Activated CD4-positive, alpha-beta memory T cell treated with anti-CD3 and anti-CD28 coated beads, Interleukin-2, amount 10 ng/mL, durations not matched to agents 7 days and 5 days (primary cell): ENCODE measurements at regions not wholly inside any gene's neighbourhood (a gene's known extent, or its start where the extent isn't known, plus 50 kb on each side); places are given as distances from the start of the nearest gene placed in this dataset.

Experiments
- CTCF ChIA-PET: fragments of 350-600 bp; sonication (Branson Sonifier 250); formaldehyde crosslinking; loops from one replicate; lab custom pipeline; 2021; ENCODE audit warnings: antibody characterized with exemption, inconsistent platforms; lab: Charles Lee
- POLR2A ChIA-PET: fragments of 350-600 bp; sonication (Branson Sonifier 250); formaldehyde crosslinking; loops from one replicate; lab custom pipeline; 2021; ENCODE audit warnings: antibody characterized with exemption; lab: Charles Lee
- DNase-seq: peaks from one replicate; pipeline ENCODE4 v3.0.0-alpha.2; 2020
- H3K27ac Mint-ChIP-seq: one replicate; pipeline ENCODE4 v1.8.0; 2021; ENCODE audit warnings: mild to moderate bottlenecking, mixed read lengths
- H3K27me3 Mint-ChIP-seq: one replicate; pipeline ENCODE4 v1.8.0; 2021; ENCODE audit warnings: mixed read lengths
- H3K36me3 Mint-ChIP-seq: one replicate; pipeline ENCODE4 v1.8.0; 2021; ENCODE audit warnings: low read depth, mixed read lengths
- H3K4me1 Mint-ChIP-seq: one replicate; pipeline ENCODE4 v1.8.0; 2021; ENCODE audit warnings: mixed read lengths
- H3K4me3 Mint-ChIP-seq: one replicate; pipeline ENCODE4 v1.8.0; 2021; ENCODE audit warnings: mild to moderate bottlenecking, mixed read lengths
- H3K9me3 Mint-ChIP-seq: one replicate; pipeline ENCODE4 v1.8.0; 2021; ENCODE audit warnings: mixed read lengths

- Mint-ChIP-seq H3K9me3 (no peaks in the 10 kb centered on the region), H3K27me3 (no peaks in the 10 kb centered on the region), H3K4me3 (no peak overlapping the region), H3K4me1 (no peaks in the 10 kb centered on the region), H3K36me3 (no peaks in the 10 kb centered on the region), H3K27ac (no peak overlapping the region)
- ChIA-PET CTCF (no interaction called here), POLR2A (no interaction called here)
- DNase-seq, result no peak
Observed at GRCh38 chr12:82058197-82058596, 299.0 kb upstream of the PPFIA2 start.

GRCh38 chr12:82057770-82058169 lies 298.6 kb upstream of the PPFIA2 start:
- CTCF ChIA-PET, result no interaction called here
- Mint-ChIP-seq H3K9me3 (no peaks in the 10 kb centered on the region), H3K36me3 (no peaks in the 10 kb centered on the region), H3K4me1 (no peaks in the 10 kb centered on the region), H3K27ac (no peak overlapping the region), H3K4me3 (no peak overlapping the region), H3K27me3 (no peaks in the 10 kb centered on the region)
- POLR2A ChIA-PET, result no interaction called here
- no peak for DNase-seq

GRCh38 chr12:82055391-82055790 lies 296.2 kb upstream of the PPFIA2 start:
- Mint-ChIP-seq H3K27me3 (no peaks in the 10 kb centered on the region), H3K9me3 (no peaks in the 10 kb centered on the region), H3K4me1 (no peaks in the 10 kb centered on the region), H3K27ac (no peak overlapping the region), H3K4me3 (no peak overlapping the region), H3K36me3 (no peaks in the 10 kb centered on the region)
- DNase-seq, result no peak
- CTCF ChIA-PET, result no interaction called here
- POLR2A ChIA-PET, result no interaction called here

GRCh38 chr12:82054566-82054965 lies 295.4 kb upstream of the PPFIA2 start:
- ChIA-PET POLR2A (no interaction called here), CTCF (no interaction called here)
- Mint-ChIP-seq H3K36me3 (no peaks in the 10 kb centered on the region), H3K4me3 (no peak overlapping the region), H3K27me3 (no peaks in the 10 kb centered on the region), H3K4me1 (no peaks in the 10 kb centered on the region), H3K27ac (no peak overlapping the region), H3K9me3 (no peaks in the 10 kb centered on the region)
- DNase-seq, result no peak

- H3K27ac Mint-ChIP-seq, result no peak overlapping the region
- no peaks in the 10 kb centered on the region for H3K27me3 Mint-ChIP-seq
- H3K36me3 Mint-ChIP-seq, result no peaks in the 10 kb centered on the region
- no peaks in the 10 kb centered on the region for H3K4me1 Mint-ChIP-seq
- DNase-seq, result no peak
- H3K9me3 Mint-ChIP-seq, result no peaks in the 10 kb centered on the region
- ChIA-PET CTCF (no interaction called here), POLR2A (no interaction called here)
- no peak overlapping the region for H3K4me3 Mint-ChIP-seq
Observed at GRCh38 chr12:82047446-82047845, 288.3 kb upstream of the PPFIA2 start.

- Mint-ChIP-seq H3K4me3 (no peak overlapping the region), H3K27me3 (no peaks in the 10 kb centered on the region), H3K36me3 (no peaks in the 10 kb centered on the region), H3K27ac (no peak overlapping the region), H3K4me1 (no peaks in the 10 kb centered on the region), H3K9me3 (no peaks in the 10 kb centered on the region)
- POLR2A ChIA-PET, result no interaction called here
- no peak for DNase-seq
- CTCF ChIA-PET, result no interaction called here
Observed at GRCh38 chr12:82040987-82041743, 282.0 kb upstream of the PPFIA2 start.

GRCh38 chr12:82034769-82035168 lies 275.6 kb upstream of the PPFIA2 start:
- DNase-seq, result no peak
- no peaks in the 10 kb centered on the region for H3K27me3 Mint-ChIP-seq
- no peak overlapping the region for H3K4me3 Mint-ChIP-seq
- CTCF ChIA-PET, result no interaction called here
- peaks cover 4% of the 10 kb centered on the region for H3K9me3 Mint-ChIP-seq
- POLR2A ChIA-PET, result no interaction called here
- no peak overlapping the region for H3K27ac Mint-ChIP-seq
- H3K36me3 Mint-ChIP-seq, result no peaks in the 10 kb centered on the region
- no peaks in the 10 kb centered on the region for H3K4me1 Mint-ChIP-seq

- no peaks in the 10 kb centered on the region for H3K36me3 Mint-ChIP-seq
- H3K27ac Mint-ChIP-seq, result no peak overlapping the region
- no peaks in the 10 kb centered on the region for H3K27me3 Mint-ChIP-seq
- no peak for DNase-seq
- no peak overlapping the region for H3K4me3 Mint-ChIP-seq
- POLR2A ChIA-PET, result no interaction called here
- peaks cover 4% of the 10 kb centered on the region for H3K9me3 Mint-ChIP-seq
- CTCF ChIA-PET, result no interaction called here
- H3K4me1 Mint-ChIP-seq, result no peaks in the 10 kb centered on the region
Observed at GRCh38 chr12:82029936-82030335, 270.8 kb upstream of the PPFIA2 start.

GRCh38 chr12:82028772-82029171 lies 269.6 kb upstream of the PPFIA2 start:
- H3K4me3 Mint-ChIP-seq, result no peak overlapping the region
- DNase-seq, result no peak
- no peak overlapping the region for H3K27ac Mint-ChIP-seq
- ChIA-PET POLR2A (no interaction called here), CTCF (no interaction called here)
- no peaks in the 10 kb centered on the region for H3K4me1 Mint-ChIP-seq
- no peaks in the 10 kb centered on the region for H3K27me3 Mint-ChIP-seq
- peaks cover under 1% of the 10 kb centered on the region for H3K9me3 Mint-ChIP-seq
- no peaks in the 10 kb centered on the region for H3K36me3 Mint-ChIP-seq

GRCh38 chr12:82027612-82028011 lies 268.5 kb upstream of the PPFIA2 start:
- no peaks in the 10 kb centered on the region for H3K9me3 Mint-ChIP-seq

GRCh38 chr12:82025462-82025861 lies 266.3 kb upstream of the PPFIA2 start:
- POLR2A ChIA-PET, result no interaction called here
- no peak overlapping the region for H3K27ac Mint-ChIP-seq
- H3K9me3 Mint-ChIP-seq, result no peaks in the 10 kb centered on the region
- H3K36me3 Mint-ChIP-seq, result no peaks in the 10 kb centered on the region
- CTCF ChIA-PET, result no interaction called here
- no peaks in the 10 kb centered on the region for H3K4me1 Mint-ChIP-seq
- peaks cover 1% of the 10 kb centered on the region for H3K27me3 Mint-ChIP-seq
- DNase-seq, result no peak
- H3K4me3 Mint-ChIP-seq, result no peak overlapping the region

More at GRCh38 chr12:82027612-82028011, 268.5 kb upstream of the PPFIA2 start:
- CTCF ChIA-PET, result no interaction called here
- Mint-ChIP-seq H3K4me1 (no peaks in the 10 kb centered on the region), H3K4me3 (no peak overlapping the region), H3K27me3 (no peaks in the 10 kb centered on the region), H3K36me3 (no peaks in the 10 kb centered on the region), H3K27ac (no peak overlapping the region)
- POLR2A ChIA-PET, result no interaction called here
- no peak for DNase-seq

GRCh38 chr12:82019533-82019932 lies 260.4 kb upstream of the PPFIA2 start:
- DNase-seq, result no peak
- H3K4me1 Mint-ChIP-seq, result no peaks in the 10 kb centered on the region
- no peak overlapping the region for H3K27ac Mint-ChIP-seq
- no peak overlapping the region for H3K4me3 Mint-ChIP-seq
- CTCF ChIA-PET, result no interaction called here
- H3K9me3 Mint-ChIP-seq, result peaks cover 3% of the 10 kb centered on the region
- H3K27me3 Mint-ChIP-seq, result peaks cover 1% of the 10 kb centered on the region
- H3K36me3 Mint-ChIP-seq, result no peaks in the 10 kb centered on the region
- POLR2A ChIA-PET, result no interaction called here

GRCh38 chr12:82015623-82016347 lies 256.6 kb upstream of the PPFIA2 start:
- no peak for DNase-seq
- Mint-ChIP-seq H3K27ac (no peak overlapping the region), H3K9me3 (peaks cover 3% of the 10 kb centered on the region), H3K27me3 (peaks cover under 1% of the 10 kb centered on the region), H3K4me1 (no peaks in the 10 kb centered on the region), H3K36me3 (no peaks in the 10 kb centered on the region), H3K4me3 (no peak overlapping the region)
- ChIA-PET POLR2A (no interaction called here), CTCF (no interaction called here)

GRCh38 chr12:82012176-82012575 lies 253.0 kb upstream of the PPFIA2 start:
- Mint-ChIP-seq H3K4me3 (no peak overlapping the region), H3K4me1 (no peaks in the 10 kb centered on the region), H3K9me3 (no peaks in the 10 kb centered on the region), H3K27ac (no peak overlapping the region), H3K36me3 (no peaks in the 10 kb centered on the region), H3K27me3 (no peaks in the 10 kb centered on the region)
- DNase-seq, result no peak
- ChIA-PET POLR2A (no interaction called here), CTCF (no interaction called here)
